GM18870 (cell line): ENCODE measurements at regions not wholly inside any gene's neighbourhood (a gene's known extent, or its start where the extent isn't known, plus 50 kb on each side); places are given as distances from the start of the nearest gene placed in this dataset.

Experiments
- ATAC-seq: cut with Tn5 transposase; IDR thresholded peaks from one replicate; pipeline ENCODE4 v1.9.1; 2021; ENCODE audit warnings: moderate library complexity; ENCODE audit not compliant: unreplicated experiment

- no peak for ATAC-seq
These were observed 105.8 kb upstream of the NFE2L3 start for GRCh38 chr7:26046150-26046549.

GRCh38 chr7:26046878-26047277, 105.1 kb upstream of the NFE2L3 start:
- ATAC-seq: no peak

DNA sequence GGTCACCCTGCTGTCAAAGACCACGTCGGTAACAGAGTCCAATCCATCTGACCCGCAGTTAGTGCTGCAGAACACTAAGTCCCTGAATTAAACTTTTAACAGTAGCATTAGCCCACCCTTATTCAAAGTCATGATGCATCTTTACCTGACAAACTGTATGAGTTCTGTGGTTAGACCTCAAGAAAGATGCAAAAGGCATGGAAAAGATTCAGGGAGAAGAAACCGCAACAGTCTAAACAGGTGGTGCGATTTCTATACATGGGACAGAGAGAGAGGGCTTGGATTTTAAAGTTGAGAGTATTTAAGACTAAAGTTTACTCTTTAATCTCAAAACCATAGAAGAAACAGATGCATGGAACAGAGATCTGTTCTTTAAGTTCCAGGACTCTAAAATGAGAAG, 103.3 kb upstream of the NFE2L3 start:
- ATAC-seq: no peak

DNA sequence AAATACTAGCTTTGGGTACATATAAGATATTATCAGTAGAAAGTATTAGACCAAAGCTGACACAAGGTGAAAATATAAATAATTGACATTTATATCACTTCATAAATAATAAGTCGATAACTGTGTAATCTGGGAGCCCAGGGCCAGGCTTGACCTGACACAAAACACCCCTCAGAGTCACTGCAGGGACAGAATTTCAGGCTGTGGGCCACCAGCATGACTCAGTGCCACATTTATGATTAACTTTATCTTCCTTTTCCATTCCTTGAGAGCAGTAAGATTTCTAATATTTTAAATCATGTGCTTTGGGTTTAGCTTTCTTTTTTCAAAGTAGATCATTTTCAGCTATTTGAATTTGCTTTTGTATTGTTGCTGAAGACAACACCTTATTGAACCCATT, 102.9 kb upstream of the NFE2L3 start:
- no peak for ATAC-seq

GRCh38 chr7:26051021-26051420, 101.0 kb upstream of the NFE2L3 start:
- ATAC-seq: no peak

DNA sequence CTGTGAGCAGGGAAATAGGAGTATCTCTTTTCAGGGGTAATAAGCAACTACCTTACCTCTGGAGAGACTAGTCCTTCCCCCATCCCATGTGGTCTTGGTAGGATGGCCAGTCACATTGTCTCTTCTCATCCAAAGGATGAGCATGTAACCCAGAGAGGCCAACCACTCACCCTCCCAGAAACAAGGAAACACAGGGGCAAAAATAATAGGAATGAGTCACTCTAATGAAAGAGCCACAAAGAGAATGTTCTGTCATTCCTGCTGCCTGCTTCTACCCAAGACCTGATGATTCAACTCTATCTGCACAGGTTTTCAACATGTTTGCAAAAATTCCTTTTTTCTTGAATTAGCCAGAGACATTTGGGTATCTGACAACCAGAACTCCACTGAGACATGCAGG, 99.3 kb upstream of the NFE2L3 start:
- ATAC-seq: no peak

DNA sequence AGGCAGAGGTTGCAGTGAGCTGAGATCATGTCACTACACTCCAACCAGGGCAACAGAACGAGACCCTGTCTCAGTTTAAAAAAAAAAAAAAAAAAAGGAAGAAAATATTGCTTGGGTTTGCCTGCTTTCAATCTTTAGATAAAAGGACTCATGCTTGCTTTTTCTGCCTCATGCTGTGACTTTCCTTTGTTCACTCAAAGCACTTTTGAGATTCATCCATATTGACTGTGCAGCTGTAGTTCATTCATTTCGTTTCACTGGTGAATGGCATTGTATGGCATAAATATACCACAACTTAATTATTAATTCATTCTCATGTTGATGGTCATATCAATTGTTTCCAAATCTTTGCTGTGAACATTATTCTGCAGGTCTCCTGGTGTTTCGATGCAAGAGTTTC, 97.6 kb upstream of the NFE2L3 start:
- ATAC-seq: no peak

- no peak for ATAC-seq
These were observed 96.8 kb upstream of the NFE2L3 start for GRCh38 chr7:26055241-26055640.

DNA sequence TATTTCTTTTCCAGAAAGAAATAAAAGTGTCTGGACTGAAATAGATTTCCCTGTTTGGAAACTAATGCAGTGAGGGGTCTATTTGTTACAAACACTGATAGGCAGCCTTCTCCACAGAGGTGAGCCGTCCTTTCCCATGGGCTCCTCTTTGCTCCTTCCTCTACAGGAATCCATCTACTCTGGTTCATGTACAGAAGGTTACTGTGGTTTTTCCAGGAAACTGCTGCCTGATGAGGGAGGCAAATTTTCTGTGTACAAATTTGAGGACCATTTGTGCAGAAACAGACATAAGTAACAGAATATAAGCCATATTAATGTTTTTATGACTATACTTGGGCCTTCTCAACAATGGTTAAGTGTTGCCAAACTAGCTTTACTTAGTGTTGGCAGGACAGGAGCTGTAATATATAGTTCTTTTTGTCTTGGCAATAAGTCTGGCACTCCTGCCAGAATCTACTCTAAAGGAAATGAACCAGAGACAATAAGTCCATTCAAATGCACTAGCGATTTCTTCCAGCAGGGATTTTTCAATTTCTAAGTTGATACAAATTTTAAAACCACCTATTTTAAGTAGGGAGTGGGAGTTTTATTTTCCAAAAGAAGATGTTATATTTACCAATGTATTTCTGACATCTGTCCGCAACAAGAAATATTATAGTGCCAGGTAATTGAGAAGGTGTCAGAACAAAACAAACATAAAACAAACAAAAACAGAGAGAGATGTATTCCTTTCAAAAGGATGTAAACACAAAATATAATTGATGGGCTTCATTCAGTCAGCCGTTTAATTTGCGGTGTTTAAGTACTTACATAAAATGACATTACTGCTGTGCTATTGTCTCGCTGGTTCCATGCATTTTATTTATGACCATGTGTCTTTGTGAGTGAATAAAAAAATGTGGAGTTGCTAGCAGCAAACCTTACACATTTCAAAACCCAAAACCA, 91.0 kb upstream of the NFE2L3 start:
- ATAC-seq: no peak

- no peak for ATAC-seq
These were observed 90.1 kb upstream of the NFE2L3 start for GRCh38 chr7:26061678-26062603.

GRCh38 chr7:26065652-26066051, 86.3 kb upstream of the NFE2L3 start:
- no peak for ATAC-seq

DNA sequence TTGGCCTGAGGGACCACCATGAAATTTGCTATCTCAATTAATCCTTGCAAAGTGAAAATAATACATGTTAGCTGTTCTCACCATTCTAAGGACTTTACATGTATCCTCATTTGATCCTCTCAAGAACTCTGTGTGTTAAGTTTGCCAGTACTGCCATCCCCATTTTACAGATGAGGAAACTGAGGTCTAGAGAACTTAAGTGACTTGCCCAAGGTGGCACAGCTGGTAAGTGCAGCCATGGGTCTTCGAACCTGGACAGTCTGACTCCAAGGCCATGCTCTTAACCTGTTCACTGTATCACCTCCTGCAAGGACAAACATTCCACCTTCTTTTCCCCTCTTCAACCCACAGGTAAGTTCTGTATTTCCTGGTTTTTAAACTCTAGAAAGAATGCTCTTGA, 85.3 kb upstream of the NFE2L3 start:
- ATAC-seq: no peak

DNA sequence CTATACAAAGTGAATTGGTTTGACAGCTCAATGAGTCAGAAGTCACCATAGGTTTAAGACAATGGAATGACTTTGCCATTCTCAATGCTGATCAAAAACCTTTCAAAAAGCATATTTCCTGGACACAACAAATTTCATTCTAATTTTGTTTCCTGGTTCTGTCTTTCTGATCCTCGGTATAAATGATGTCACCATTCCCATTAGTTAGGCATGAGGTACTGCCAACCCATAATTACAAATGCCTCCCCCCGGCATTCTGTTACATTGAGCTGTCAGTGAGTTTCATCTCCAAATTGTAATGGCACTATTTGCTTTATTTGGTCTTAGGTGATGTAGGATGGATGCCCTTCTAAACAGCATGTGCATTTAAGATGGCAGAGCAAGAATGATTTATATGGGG, 81.7 kb upstream of the NFE2L3 start:
- no peak for ATAC-seq

GRCh38 chr7:26071622-26072456, 80.2 kb upstream of the NFE2L3 start:
- no peak for ATAC-seq

- no peak for ATAC-seq
These were observed 79.0 kb upstream of the NFE2L3 start for GRCh38 chr7:26073041-26073440.

- no peak for ATAC-seq
These were observed 77.1 kb upstream of the NFE2L3 start for GRCh38 chr7:26074919-26075318.

GRCh38 chr7:26076691-26077090, 75.3 kb upstream of the NFE2L3 start:
- ATAC-seq: no peak

DNA sequence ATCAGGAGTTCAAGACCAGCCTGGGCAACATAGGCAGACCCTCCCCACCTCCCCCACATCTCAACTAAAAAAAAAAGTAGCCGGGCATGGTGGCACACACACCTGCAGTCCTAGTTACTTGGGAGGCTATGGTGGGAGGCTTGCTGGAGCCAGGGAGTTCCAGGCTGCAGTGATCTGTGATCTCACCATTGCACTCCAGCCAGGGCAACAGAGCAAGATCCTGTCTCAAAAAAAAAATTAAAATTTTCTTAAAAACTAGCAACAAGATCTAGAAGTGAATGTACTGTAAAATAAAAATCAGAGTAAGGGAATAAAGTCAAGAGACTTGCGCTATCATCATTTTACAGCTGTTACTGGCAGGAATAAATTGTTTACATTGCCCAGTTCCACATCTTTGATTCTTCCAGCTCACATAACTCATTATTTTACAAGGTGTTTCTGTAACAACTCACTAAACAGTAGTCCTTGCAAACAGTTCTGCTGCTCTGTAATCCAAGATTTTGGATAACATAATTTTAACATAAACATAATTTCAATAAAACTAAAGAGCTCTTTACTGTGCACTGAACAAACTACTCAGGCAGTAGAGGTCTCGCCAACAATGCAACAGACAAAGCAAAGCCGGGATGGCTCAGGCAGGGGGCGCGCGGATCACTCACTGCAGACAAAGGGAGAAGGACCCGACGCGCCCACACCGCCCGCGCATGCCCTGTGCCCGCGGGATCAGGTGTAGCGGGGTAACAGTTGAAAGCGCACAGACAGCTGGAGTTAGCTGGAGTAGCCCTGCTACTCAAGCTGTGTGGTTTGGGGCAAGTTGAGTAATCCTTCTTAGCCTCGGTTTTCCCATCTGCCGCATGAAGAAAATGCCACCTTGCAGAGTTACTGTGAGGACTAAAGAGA, 73.3 kb upstream of the NFE2L3 start:
- peak; percentile 74 for ATAC-seq

- no peak for ATAC-seq
These were observed 70.4 kb upstream of the NFE2L3 start for GRCh38 chr7:26081638-26082037.

- no peak for ATAC-seq
These were observed 68.9 kb upstream of the NFE2L3 start for GRCh38 chr7:26083113-26083512.
